ENCODE measurements at regions not wholly inside any gene's neighbourhood (a gene's known extent, or its start where the extent isn't known, plus 50 kb on each side); places are given as distances from the start of the nearest gene placed in this dataset.

GRCh38 chr6:112478036-112478435, 130.9 kb downstream of the RFPL4B start:
- TF ChIP-seq POLR2A (IDR thresholded peaks at IDR 0.05; ENCODE audit: low read length) (no peak), GATA1 (IDR thresholded peaks at IDR 0.05; ENCODE audit: low read depth, low read length) (no peak)
